GM21576 (cell line): ENCODE measurements at regions not wholly inside any gene's neighbourhood (a gene's known extent, or its start where the extent isn't known, plus 50 kb on each side); places are given as distances from the start of the nearest gene placed in this dataset.
"Not testable (repeated sequence)": the region's sequence is repeated elsewhere in the genome, so short reads cannot be mapped to it uniquely, and the experiment has no call there.

Experiments used
- ATAC-seq: cut with Tn5 transposase; IDR thresholded peaks from one replicate; pipeline ENCODE4 v1.9.1; 2021; ENCODE audit warnings: mild to moderate bottlenecking, moderate library complexity; ENCODE audit not compliant: unreplicated experiment

GRCh38 chr2:67891642-67892041 lies 171.2 kb downstream of the C1D start:
- ATAC-seq, result no peak

- no peak for ATAC-seq
Measured at GRCh38 chr2:67892339-67892846, 170.4 kb downstream of the C1D start.

GRCh38 chr2:67895227-67895941 lies 167.4 kb downstream of the C1D start:
- no peak for ATAC-seq

GRCh38 chr2:67896076-67896475 lies 166.7 kb downstream of the C1D start:
- ATAC-seq, result no peak

GRCh38 chr2:67896476-67896875 lies 166.3 kb downstream of the C1D start:
- ATAC-seq, result no peak

GRCh38 chr2:67898595-67898994 lies 164.2 kb downstream of the C1D start:
- ATAC-seq, result no peak

GRCh38 chr2:67899187-67899586 lies 163.6 kb downstream of the C1D start:
- ATAC-seq, result no peak

- no peak for ATAC-seq
Measured at GRCh38 chr2:67900826-67901225, 162.0 kb downstream of the C1D start.

GRCh38 chr2:67904566-67904965 lies 158.2 kb downstream of the C1D start:
- no peak for ATAC-seq

GRCh38 chr2:67904966-67905365 lies 157.8 kb downstream of the C1D start:
- no peak for ATAC-seq

- not testable (repeated sequence) for ATAC-seq
Measured at GRCh38 chr2:67906547-67906946, 156.3 kb downstream of the C1D start.

GRCh38 chr2:67917332-67918054 lies 145.3 kb downstream of the C1D start:
- ATAC-seq, result no peak

GRCh38 chr2:67918471-67918870 lies 144.3 kb downstream of the C1D start:
- ATAC-seq, result no peak

GRCh38 chr2:67919490-67919889 lies 143.3 kb downstream of the C1D start:
- ATAC-seq, result no peak

GRCh38 chr2:67922080-67922785 lies 140.6 kb downstream of the C1D start:
- ATAC-seq, result no peak

GRCh38 chr2:67923696-67924095 lies 139.1 kb downstream of the C1D start:
- no peak for ATAC-seq

GRCh38 chr2:67927501-67927900 lies 135.3 kb downstream of the C1D start:
- no peak for ATAC-seq

- no peak for ATAC-seq
Measured at GRCh38 chr2:67930156-67930555, 132.6 kb downstream of the C1D start.

- ATAC-seq, result no peak
Measured at GRCh38 chr2:67936969-67937368, 125.8 kb downstream of the C1D start.

GRCh38 chr2:67938053-67938452 lies 124.8 kb downstream of the C1D start:
- no peak for ATAC-seq

GRCh38 chr2:67945056-67945455 lies 117.7 kb downstream of the C1D start:
- no peak for ATAC-seq

GRCh38 chr2:67945940-67946339 lies 116.9 kb downstream of the C1D start:
- no peak for ATAC-seq
